Osteocyte (in vitro differentiated cells): ENCODE measurements at regions not wholly inside any gene's neighbourhood (a gene's known extent, or its start where the extent isn't known, plus 50 kb on each side); places are given as distances from the start of the nearest gene placed in this dataset.

ENCODE experiments used
- DNase-seq: peaks from one replicate; pipeline ENCODE4 v3.0.0; 2021; ENCODE audit warnings: mixed read lengths; ENCODE audit not compliant: unreplicated experiment; ENCODE audit errors: extremely low spot score
- H3K27ac Mint-ChIP-seq: one replicate; pipeline ENCODE4 v1.8.0; 2021; ENCODE audit warnings: mild to moderate bottlenecking, mixed read lengths; ENCODE audit not compliant: unreplicated experiment
- H3K27me3 Mint-ChIP-seq: one replicate; pipeline ENCODE4 v1.8.0; 2021; ENCODE audit warnings: mixed read lengths; ENCODE audit not compliant: unreplicated experiment
- H3K36me3 Mint-ChIP-seq: one replicate; pipeline ENCODE4 v1.8.0; 2021; ENCODE audit warnings: mixed read lengths; ENCODE audit not compliant: unreplicated experiment
- H3K4me1 Mint-ChIP-seq: one replicate; pipeline ENCODE4 v1.8.0; 2021; ENCODE audit warnings: mixed read lengths; ENCODE audit not compliant: unreplicated experiment
- H3K4me3 Mint-ChIP-seq: one replicate; pipeline ENCODE4 v1.8.0; 2021; ENCODE audit warnings: mild to moderate bottlenecking, moderate library complexity, mixed read lengths; ENCODE audit not compliant: unreplicated experiment
- H3K9me3 Mint-ChIP-seq: one replicate; pipeline ENCODE4 v1.8.0; 2021; ENCODE audit warnings: mixed read lengths; ENCODE audit not compliant: unreplicated experiment
- CTCF ChIP-seq: fragments of 200-600 bp; sonication (generic); IDR thresholded peaks from 2 replicates; pipeline ENCODE4 v1.5.0; 2021; ENCODE audit warnings: antibody characterized with exemption, mild to moderate bottlenecking, moderate library complexity

DNA sequence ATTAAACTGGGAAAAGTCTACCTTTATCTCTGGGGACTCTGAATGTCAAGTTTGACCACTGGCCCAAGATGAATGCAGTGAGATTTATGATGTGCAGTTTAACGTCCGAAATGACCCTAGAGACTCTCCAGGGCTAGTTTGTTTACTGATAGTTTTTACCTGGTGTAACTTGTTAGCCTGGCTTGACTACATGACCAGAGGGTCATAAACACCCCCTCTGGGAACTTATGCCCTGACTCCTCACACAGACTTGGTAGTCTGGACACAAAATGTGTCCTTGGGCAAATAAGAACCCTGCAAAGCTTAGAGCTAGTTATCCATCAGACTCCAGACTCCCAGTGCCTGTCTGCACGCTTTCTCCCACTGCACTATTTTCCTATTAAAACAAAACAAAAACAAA, 606.5 kb downstream of the HACE1 start:
- no peak for TF ChIP-seq CTCF
- H3K27ac Mint-ChIP-seq = no peak overlapping the region
- H3K9me3 Mint-ChIP-seq = no peaks in the 10 kb centered on the region
- H3K27me3 Mint-ChIP-seq = peaks cover 6% of the 10 kb centered on the region
- no peak for DNase-seq
- H3K4me1 Mint-ChIP-seq = no peaks in the 10 kb centered on the region
- H3K4me3 Mint-ChIP-seq = no peak overlapping the region
- H3K36me3 Mint-ChIP-seq = no peaks in the 10 kb centered on the region

DNA sequence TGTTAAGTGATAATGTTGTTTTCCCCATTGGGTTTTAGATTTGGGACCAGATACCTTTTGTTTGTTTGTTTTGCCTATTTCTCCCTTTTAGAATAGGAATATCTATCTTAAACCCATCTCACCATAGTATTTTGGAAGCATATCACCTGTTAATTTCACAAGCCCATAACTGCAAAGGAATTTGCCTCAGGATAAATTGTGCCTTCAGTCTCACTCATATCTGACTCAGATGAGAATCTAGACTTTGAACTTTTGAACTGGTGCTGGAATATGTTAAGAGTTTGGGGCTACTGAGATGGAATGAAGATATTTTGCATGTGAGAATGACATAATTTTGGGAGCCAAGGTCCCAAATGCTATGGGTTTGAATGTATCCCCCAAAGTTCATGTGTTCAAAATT, 607.4 kb downstream of the HACE1 start:
- Mint-ChIP-seq H3K4me1 (no peaks in the 10 kb centered on the region), H3K9me3 (peaks cover 7% of the 10 kb centered on the region), H3K27me3 (peaks cover 6% of the 10 kb centered on the region), H3K27ac (no peak overlapping the region), H3K36me3 (no peaks in the 10 kb centered on the region), H3K4me3 (no peak overlapping the region)
- TF ChIP-seq CTCF = no peak
- no peak for DNase-seq

- H3K36me3 Mint-ChIP-seq = no peaks in the 10 kb centered on the region
- peaks cover 7% of the 10 kb centered on the region for H3K9me3 Mint-ChIP-seq
- no peak for DNase-seq
- no peak overlapping the region for H3K27ac Mint-ChIP-seq
- TF ChIP-seq CTCF = no peak
- H3K4me1 Mint-ChIP-seq = no peaks in the 10 kb centered on the region
- H3K4me3 Mint-ChIP-seq = no peak overlapping the region
- peaks cover 6% of the 10 kb centered on the region for H3K27me3 Mint-ChIP-seq
These were observed 608.1 kb downstream of the HACE1 start for GRCh38 chr6:104251651-104252050.

- Mint-ChIP-seq H3K4me3 (no peak overlapping the region), H3K27ac (no peak overlapping the region), H3K4me1 (no peaks in the 10 kb centered on the region), H3K36me3 (no peaks in the 10 kb centered on the region), H3K27me3 (peaks cover 5% of the 10 kb centered on the region), H3K9me3 (peaks cover 6% of the 10 kb centered on the region)
- no peak for DNase-seq
- TF ChIP-seq CTCF = no peak
These were observed 618.9 kb downstream of the HACE1 start for GRCh38 chr6:104240865-104241264.

GRCh38 chr6:104239971-104240370, 619.7 kb downstream of the HACE1 start:
- Mint-ChIP-seq H3K9me3 (no peaks in the 10 kb centered on the region), H3K27ac (no peak overlapping the region), H3K4me3 (no peak overlapping the region), H3K36me3 (no peaks in the 10 kb centered on the region), H3K27me3 (peaks cover 5% of the 10 kb centered on the region), H3K4me1 (no peaks in the 10 kb centered on the region)
- no peak for TF ChIP-seq CTCF
- DNase-seq = no peak
